Astrocyte of the cerebellum (primary cell): ENCODE measurements at regions not wholly inside any gene's neighbourhood (a gene's known extent, or its start where the extent isn't known, plus 50 kb on each side); places are given as distances from the start of the nearest gene placed in this dataset.

Source experiments
- DNase-seq: peaks from one replicate; pipeline ENCODE4 v3.0.0-alpha.2; 2011; ENCODE audit warnings: low read depth
- H3K4me3 ChIP-seq: 2 replicates; pipeline ENCODE4 v1.5.1; 2011; ENCODE audit warnings: mild to moderate bottlenecking, low read depth, low read length, moderate library complexity
- CTCF ChIP-seq: IDR thresholded peaks from 2 replicates; pipeline ENCODE4 v1.5.1; 2012; ENCODE audit warnings: low read length, low read depth, moderate library complexity, mild to moderate bottlenecking; ENCODE audit errors: missing control alignments
- in situ Hi-C: cut with HindIII; loops from 2 replicates; pipeline ENCODE4 v1.10.0; 2017; ENCODE audit warnings: low sequenced_read_pairs

- no peak for DNase-seq
- no peak overlapping the region for H3K4me3 ChIP-seq
- in situ Hi-C loops, result no loop called here
- no peak for TF ChIP-seq CTCF
Observed at GRCh38 chr10:128929767-128930166, 537.3 kb upstream of the MGMT start.

- H3K4me3 ChIP-seq, result no peak overlapping the region
- TF ChIP-seq CTCF, result no peak
- in situ Hi-C loops, result no loop called here
- no peak for DNase-seq
Observed at GRCh38 chr10:128930515-128930914, 536.5 kb upstream of the MGMT start.

GRCh38 chr10:128932071-128932820 lies 534.8 kb upstream of the MGMT start:
- in situ Hi-C loops, result no loop called here
- no peak overlapping the region for H3K4me3 ChIP-seq
- no peak for TF ChIP-seq CTCF
- DNase-seq, result no peak

GRCh38 chr10:128934492-128934891 lies 532.5 kb upstream of the MGMT start:
- in situ Hi-C loops, result no loop called here
- TF ChIP-seq CTCF, result no peak
- no peak for DNase-seq
- no peak overlapping the region for H3K4me3 ChIP-seq

GRCh38 chr10:128936392-128936791 lies 530.6 kb upstream of the MGMT start:
- no peak for TF ChIP-seq CTCF
- DNase-seq, result no peak
- H3K4me3 ChIP-seq, result no peak overlapping the region
- in situ Hi-C loops, result no loop called here

GRCh38 chr10:128938558-128938957 lies 528.5 kb upstream of the MGMT start:
- in situ Hi-C loops, result no loop called here
- no peak for TF ChIP-seq CTCF
- DNase-seq, result no peak

More at GRCh38 chr10:128938558-128938957, 528.5 kb upstream of the MGMT start:
- H3K4me3 ChIP-seq, result no peak overlapping the region
